Progenitor cell of endocrine pancreas (in vitro differentiated cells): ENCODE measurements at regions not wholly inside any gene's neighbourhood (a gene's known extent, or its start where the extent isn't known, plus 50 kb on each side); places are given as distances from the start of the nearest gene placed in this dataset.
"Not testable (repeated sequence)": the region's sequence is repeated elsewhere in the genome, so short reads cannot be mapped to it uniquely, and the experiment has no call there.

Experiments used
- DNase-seq: peaks from one replicate; pipeline ENCODE4 v3.0.0; 2021; ENCODE audit warnings: low spot score; ENCODE audit not compliant: unreplicated experiment
- H3K27ac Mint-ChIP-seq: 2 replicates; pipeline ENCODE4 v1.8.0; 2021; ENCODE audit warnings: mild to moderate bottlenecking, moderate library complexity, mixed read lengths
- H3K27me3 Mint-ChIP-seq: 2 replicates; pipeline ENCODE4 v1.8.0; 2021; ENCODE audit warnings: mixed read lengths
- H3K36me3 Mint-ChIP-seq: 2 replicates; pipeline ENCODE4 v1.8.0; 2022; ENCODE audit warnings: mixed read lengths; ENCODE audit not compliant: insufficient read depth
- H3K4me1 Mint-ChIP-seq: 2 replicates; pipeline ENCODE4 v1.8.0; 2021; ENCODE audit warnings: low read depth, mixed read lengths
- H3K4me3 Mint-ChIP-seq: 2 replicates; pipeline ENCODE4 v1.8.0; 2021; ENCODE audit warnings: low read depth, mild to moderate bottlenecking, moderate library complexity, mixed read lengths
- H3K9me3 Mint-ChIP-seq: 2 replicates; pipeline ENCODE4 v1.8.0; 2021; ENCODE audit warnings: low read depth, mixed read lengths
- CTCF ChIP-seq: fragments of 200-600 bp; sonication (generic); IDR thresholded peaks from one replicate; pipeline ENCODE4 v1.5.0; 2021; ENCODE audit warnings: antibody characterized with exemption, mild to moderate bottlenecking; ENCODE audit not compliant: unreplicated experiment

DNA sequence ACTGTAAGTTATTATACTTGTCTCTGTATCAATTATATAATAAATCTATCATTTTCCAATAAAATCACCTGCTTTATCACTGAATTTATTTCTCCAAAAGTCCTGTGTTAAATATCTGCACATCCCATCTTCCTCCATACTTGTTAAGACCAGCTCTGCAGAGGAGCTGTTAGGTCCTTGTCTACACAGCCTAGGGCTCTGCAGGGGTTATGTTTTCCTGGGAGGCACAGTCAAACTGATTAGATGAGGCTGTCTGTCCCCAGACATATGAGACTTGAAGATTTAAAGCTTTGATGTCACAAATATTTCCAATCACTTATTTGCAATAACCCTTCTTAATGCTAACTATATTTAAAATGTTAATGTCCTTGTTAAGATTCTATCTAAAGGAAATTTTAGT, 446.8 kb downstream of the TRAM1L1 start:
- H3K4me3 Mint-ChIP-seq, result no peak overlapping the region

GRCh38 chr4:116636917-116637316, 448.5 kb downstream of the TRAM1L1 start:
- TF ChIP-seq CTCF, result no peak
- no peak overlapping the region for H3K27ac Mint-ChIP-seq
- H3K36me3 Mint-ChIP-seq, result no peaks in the 10 kb centered on the region
- H3K4me3 Mint-ChIP-seq, result no peak overlapping the region
- no peaks in the 10 kb centered on the region for H3K27me3 Mint-ChIP-seq
- H3K4me1 Mint-ChIP-seq, result no peaks in the 10 kb centered on the region
- DNase-seq, result no peak
- no peaks in the 10 kb centered on the region for H3K9me3 Mint-ChIP-seq

More for the DNA sequence above, 446.8 kb downstream of the TRAM1L1 start:
- DNase-seq, result no peak
- H3K27ac Mint-ChIP-seq, result no peak overlapping the region
- no peaks in the 10 kb centered on the region for H3K9me3 Mint-ChIP-seq
- H3K27me3 Mint-ChIP-seq, result no peaks in the 10 kb centered on the region
- no peak for TF ChIP-seq CTCF
- H3K4me1 Mint-ChIP-seq, result no peaks in the 10 kb centered on the region
- no peaks in the 10 kb centered on the region for H3K36me3 Mint-ChIP-seq

GRCh38 chr4:116632269-116632668, 453.1 kb downstream of the TRAM1L1 start:
- TF ChIP-seq CTCF, result no peak
- Mint-ChIP-seq H3K4me1 (no peaks in the 10 kb centered on the region), H3K27ac (no peak overlapping the region), H3K4me3 (no peak overlapping the region), H3K36me3 (no peaks in the 10 kb centered on the region), H3K9me3 (no peaks in the 10 kb centered on the region), H3K27me3 (no peaks in the 10 kb centered on the region)
- DNase-seq, result no peak

GRCh38 chr4:116628598-116628997, 456.8 kb downstream of the TRAM1L1 start:
- Mint-ChIP-seq H3K27me3 (no peaks in the 10 kb centered on the region), H3K4me1 (no peaks in the 10 kb centered on the region), H3K4me3 (no peak overlapping the region), H3K9me3 (no peaks in the 10 kb centered on the region), H3K27ac (no peak overlapping the region), H3K36me3 (no peaks in the 10 kb centered on the region)
- TF ChIP-seq CTCF, result no peak
- no peak for DNase-seq

DNA sequence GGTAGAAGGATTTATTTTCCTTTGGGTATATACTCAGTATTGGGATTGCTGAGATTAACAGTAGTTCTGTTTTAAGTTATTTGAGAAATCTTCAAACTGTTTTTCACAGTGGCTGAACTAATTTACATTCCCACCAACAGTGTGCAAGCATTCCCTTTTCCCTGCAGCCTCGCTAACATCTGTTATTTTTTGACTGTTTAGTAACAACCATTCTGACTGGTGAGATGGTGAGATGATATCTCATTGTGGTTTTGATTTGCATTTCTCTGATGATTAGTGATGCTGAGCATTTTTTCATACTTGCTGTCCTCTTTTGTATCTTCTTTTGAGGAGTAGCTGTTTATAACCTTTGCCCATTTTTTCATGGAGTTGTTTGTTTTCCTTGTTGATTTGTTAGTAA, 457.8 kb downstream of the TRAM1L1 start:
- H3K4me3 Mint-ChIP-seq, result no peak overlapping the region
- no peak overlapping the region for H3K27ac Mint-ChIP-seq
- H3K36me3 Mint-ChIP-seq, result no peaks in the 10 kb centered on the region
- no peaks in the 10 kb centered on the region for H3K9me3 Mint-ChIP-seq
- no peaks in the 10 kb centered on the region for H3K4me1 Mint-ChIP-seq
- TF ChIP-seq CTCF, result no peak
- no peaks in the 10 kb centered on the region for H3K27me3 Mint-ChIP-seq
- no peak for DNase-seq

DNA sequence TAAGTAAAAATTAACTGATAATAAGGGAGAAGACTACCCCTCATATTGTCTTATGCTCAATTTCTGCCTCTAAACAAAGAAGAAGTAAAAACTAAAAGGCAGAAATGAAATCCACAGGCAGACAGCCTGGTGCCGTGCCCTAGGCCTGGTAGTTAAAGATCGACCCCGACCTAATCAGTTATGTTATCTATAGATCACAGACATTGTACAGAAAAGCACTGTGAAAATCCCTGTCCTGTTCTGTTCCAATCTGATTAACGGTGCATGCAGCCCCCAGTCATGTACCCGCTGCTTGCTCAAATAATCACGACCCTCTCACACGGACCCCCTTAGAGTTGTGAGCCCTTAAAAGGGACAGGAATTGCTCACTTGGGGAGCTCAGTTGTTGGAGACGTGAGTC, 465.9 kb downstream of the TRAM1L1 start:
- not testable (repeated sequence) for H3K27ac Mint-ChIP-seq

More for the DNA sequence above, 465.9 kb downstream of the TRAM1L1 start:
- not testable (repeated sequence) for DNase-seq, H3K9me3 Mint-ChIP-seq, H3K27me3 Mint-ChIP-seq, H3K4me1 Mint-ChIP-seq, H3K4me3 Mint-ChIP-seq, H3K36me3 Mint-ChIP-seq
